Upper lobe of left lung (tissue), 6 donors: ENCODE measurements at regions not wholly inside any gene's neighbourhood (a gene's known extent, or its start where the extent isn't known, plus 50 kb on each side); places are given as distances from the start of the nearest gene placed in this dataset.

ENCODE experiments used
- ATAC-seq, 2 donors: fragments of 200-7000 bp; cut with Tn5 transposase; one replicate each; pipeline ENCODE4 v1.9.1; 2022; ENCODE audit warnings: mild to moderate bottlenecking in 2 of 2, moderate library complexity in 2 of 2; ENCODE audit not compliant: low FRiP score in 2 of 2
- DNase-seq, 2 donors: peaks; one replicate each; pipeline ENCODE4 v3.0.0-alpha.2; 2019 to 2020
- H3K27ac ChIP-seq, 4 donors: fragments of 200-600 bp; sonication (generic); one replicate each; pipeline ENCODE4 v1.5.1; 2016 to 2019
- H3K27me3 ChIP-seq, 4 donors: fragments of 200-600 bp; sonication (generic); one replicate each; pipeline ENCODE4 v1.5.1; 2017 to 2019
- H3K36me3 ChIP-seq, 4 donors: fragments of 200-600 bp; sonication (generic); one replicate each; pipeline ENCODE4 v1.5.1; 2016 to 2019
- H3K4me1 ChIP-seq, 4 donors: fragments of 200-600 bp; sonication (generic); one replicate each; pipeline ENCODE4 v1.5.1; 2018 to 2019
- H3K4me3 ChIP-seq, 4 donors: fragments of 200-600 bp; sonication (generic); one replicate each; pipeline ENCODE4 v1.5.1; 2017 to 2019; ENCODE audit warnings: mild to moderate bottlenecking in 2 of 4, moderate library complexity in 1 of 4
- H3K9me3 ChIP-seq, 4 donors: fragments of 200-600 bp; sonication (generic); one replicate each; pipeline ENCODE4 v1.5.1; 2018 to 2019
- EP300 ChIP-seq, 4 donors: sonication (generic); formaldehyde crosslinking; IDR thresholded peaks; one replicate each; pipeline ENCODE4 v1.5.1; 2017; ENCODE audit warnings: antibody characterized with exemption in 4 of 4, control low read depth in 2 of 4
- POLR2A ChIP-seq, 4 donors: fragments of 450-650 bp; IDR thresholded peaks; one replicate each; pipeline ENCODE4 v1.5.1; 2016 to 2017; ENCODE audit warnings: antibody characterized with exemption in 4 of 4, mild to moderate bottlenecking in 2 of 4
- POLR2AphosphoS5 ChIP-seq, 2 donors: sonication (generic); formaldehyde crosslinking; IDR thresholded peaks; one replicate each; pipeline ENCODE4 v1.5.1; 2017; ENCODE audit warnings: antibody characterized with exemption in 2 of 2
- WGBS, 2 donors: methylation state at CpG; one replicate each; pipeline ENCODE4 v1.1.5; 2017 to 2018; 5-methylcytosine and 5-hydroxymethylcytosine counted together
- TF ChIP-seq, protein P1 (sequence below), 6 experiments: fragments of 450-650 bp in 4 of 6; fragments of 200-600 bp in 2 of 6; sonication (generic) in 2 of 6; IDR thresholded peaks; one replicate each; pipeline ENCODE4 v1.5.1; 2016 to 2019; ENCODE audit warnings: antibody characterized with exemption in 6 of 6
- donor health status: DM: no; HTN: no; CAD: no; lungs with moderate emphysema.
- donor health status: DM: no; HTN: yes; CAD: no; lungs with severe emphysema.

DNA sequence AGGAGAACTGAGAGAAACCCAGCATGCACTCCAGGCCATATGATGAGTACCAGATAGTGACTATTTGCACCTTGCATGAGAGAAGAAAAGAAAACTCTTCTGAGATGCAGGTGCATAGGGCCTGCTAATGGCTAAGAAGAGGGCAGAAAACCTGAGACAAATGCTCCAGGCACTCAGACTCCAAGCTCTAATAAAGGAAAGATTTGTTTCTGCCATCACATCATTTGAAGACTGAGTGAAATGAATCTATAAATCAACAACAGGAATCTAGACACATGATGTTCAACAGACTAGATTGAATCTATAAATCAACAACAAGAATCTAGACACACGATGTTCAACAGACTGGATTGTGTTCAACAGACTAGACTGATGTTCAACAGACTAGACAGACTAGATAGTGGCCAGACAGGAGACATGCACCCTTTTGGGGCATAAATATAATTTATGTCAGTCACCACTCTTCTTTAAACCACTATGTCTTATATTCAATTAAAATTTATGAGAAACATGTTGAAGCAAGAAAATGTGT lies 482.7 kb upstream of the UBE2E3 start:
- no peak overlapping the region for H3K27ac ChIP-seq
- 82 to 85% methylated on average over 1 of the region's 1 CpG for WGBS, 2 donors
- no peak for TF ChIP-seq EP300 (IDR thresholded peaks at IDR 0.05)
- H3K4me1 ChIP-seq = no peaks in the 10 kb centered on the region
- ATAC-seq (no peak), DNase-seq (no peak)
- no peaks in the 10 kb centered on the region for H3K27me3 ChIP-seq
- H3K4me3 ChIP-seq = no peak overlapping the region
- H3K36me3 ChIP-seq = no peaks in the 10 kb centered on the region
- H3K9me3 ChIP-seq = no peaks in the 10 kb centered on the region

DNA sequence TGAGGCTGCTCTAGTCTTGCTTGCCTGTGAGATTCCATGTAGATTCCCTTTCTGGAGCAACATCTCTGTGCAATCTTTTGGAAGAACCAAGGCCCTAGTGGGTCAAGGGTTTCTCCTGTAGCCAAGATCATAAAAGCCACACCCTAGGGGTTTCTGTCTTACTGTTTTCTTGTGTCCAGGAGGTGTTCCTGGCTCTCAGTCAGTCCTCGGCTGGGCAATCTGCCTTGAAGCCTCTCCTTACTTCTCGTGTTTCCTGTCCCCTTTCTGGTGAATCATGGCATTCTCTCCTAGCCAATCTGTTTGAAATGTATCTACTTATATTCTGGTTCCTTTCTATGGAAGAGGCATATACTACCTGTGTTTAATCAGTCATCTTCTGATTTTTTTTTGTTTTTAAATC lies 484.8 kb upstream of the UBE2E3 start:
- DNase-seq = no peak
- no peaks in the 10 kb centered on the region for H3K4me1 ChIP-seq
- TF ChIP-seq EP300 (IDR thresholded peaks at IDR 0.05) (no peak), POLR2AphosphoS5 (IDR thresholded peaks at IDR 0.05) (no peak)
- H3K9me3 ChIP-seq = no peaks in the 10 kb centered on the region
- H3K36me3 ChIP-seq = no peaks in the 10 kb centered on the region
- peak in 1 of 2 donors; percentile 39 for ATAC-seq
- no peak overlapping the region for H3K27ac ChIP-seq
- 59 to 69% methylated on average over 2 of the region's 2 CpGs for WGBS, 2 donors
- H3K27me3 ChIP-seq = no peaks in the 10 kb centered on the region
- H3K4me3 ChIP-seq = no peak overlapping the region

GRCh38 chr2:180494286-180494685 lies 486.1 kb upstream of the UBE2E3 start:
- no peak for DNase-seq
- no peak overlapping the region for H3K27ac ChIP-seq
- no peaks in the 10 kb centered on the region for H3K36me3 ChIP-seq
- no peaks in the 10 kb centered on the region for H3K4me1 ChIP-seq
- H3K27me3 ChIP-seq = no peaks in the 10 kb centered on the region
- TF ChIP-seq, protein P1, sequence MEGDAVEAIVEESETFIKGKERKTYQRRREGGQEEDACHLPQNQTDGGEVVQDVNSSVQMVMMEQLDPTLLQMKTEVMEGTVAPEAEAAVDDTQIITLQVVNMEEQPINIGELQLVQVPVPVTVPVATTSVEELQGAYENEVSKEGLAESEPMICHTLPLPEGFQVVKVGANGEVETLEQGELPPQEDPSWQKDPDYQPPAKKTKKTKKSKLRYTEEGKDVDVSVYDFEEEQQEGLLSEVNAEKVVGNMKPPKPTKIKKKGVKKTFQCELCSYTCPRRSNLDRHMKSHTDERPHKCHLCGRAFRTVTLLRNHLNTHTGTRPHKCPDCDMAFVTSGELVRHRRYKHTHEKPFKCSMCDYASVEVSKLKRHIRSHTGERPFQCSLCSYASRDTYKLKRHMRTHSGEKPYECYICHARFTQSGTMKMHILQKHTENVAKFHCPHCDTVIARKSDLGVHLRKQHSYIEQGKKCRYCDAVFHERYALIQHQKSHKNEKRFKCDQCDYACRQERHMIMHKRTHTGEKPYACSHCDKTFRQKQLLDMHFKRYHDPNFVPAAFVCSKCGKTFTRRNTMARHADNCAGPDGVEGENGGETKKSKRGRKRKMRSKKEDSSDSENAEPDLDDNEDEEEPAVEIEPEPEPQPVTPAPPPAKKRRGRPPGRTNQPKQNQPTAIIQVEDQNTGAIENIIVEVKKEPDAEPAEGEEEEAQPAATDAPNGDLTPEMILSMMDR (IDR thresholded peaks at IDR 0.05) = no peak
- TF ChIP-seq POLR2A (IDR thresholded peaks at IDR 0.05) (no peak), POLR2AphosphoS5 (IDR thresholded peaks at IDR 0.05) (no peak), EP300 (IDR thresholded peaks at IDR 0.05) (no peak)
- 57 to 75% methylated on average over 1 to 2 of the region's 2 CpGs for WGBS, 2 donors
- no peak overlapping the region for H3K4me3 ChIP-seq
- no peaks in the 10 kb centered on the region for H3K9me3 ChIP-seq
- ATAC-seq = no peak

- Histone ChIP-seq H3K27ac (no peak overlapping the region), H3K27me3 (no peaks in the 10 kb centered on the region), H3K4me3 (no peak overlapping the region), H3K9me3 (no peaks in the 10 kb centered on the region), H3K36me3 (no peaks in the 10 kb centered on the region), H3K4me1 (no peaks in the 10 kb centered on the region)
- TF ChIP-seq EP300 (IDR thresholded peaks at IDR 0.05) = no peak
- no peak for TF ChIP-seq POLR2A (IDR thresholded peaks at IDR 0.05)
- no peak for TF ChIP-seq POLR2AphosphoS5 (IDR thresholded peaks at IDR 0.05)
- TF ChIP-seq, protein P1 (IDR thresholded peaks at IDR 0.05) = no peak
- 86 to 90% methylated on average over 4 of the region's 4 CpGs for WGBS, 2 donors
- ATAC-seq (no peak), DNase-seq (no peak)
Measured at GRCh38 chr2:180482696-180483095, 475.6 kb upstream of the CWC22 start.

- WGBS, 2 donors = 83% methylated on average over 2 of the region's 2 CpGs
- DNase-seq = no peak
Measured at GRCh38 chr2:180481998-180482397, 474.9 kb upstream of the CWC22 start.

GRCh38 chr2:180478883-180479282 lies 471.8 kb upstream of the CWC22 start:
- no peaks in the 10 kb centered on the region for H3K9me3 ChIP-seq
- DNase-seq (no peak), ATAC-seq (no peak)
- TF ChIP-seq EP300 (IDR thresholded peaks at IDR 0.05) (no peak), POLR2AphosphoS5 (IDR thresholded peaks at IDR 0.05) (no peak), POLR2A (IDR thresholded peaks at IDR 0.05) (no peak)
- TF ChIP-seq, protein P1 (IDR thresholded peaks at IDR 0.05) = no peak
- no peak overlapping the region for H3K4me3 ChIP-seq
- no peaks in the 10 kb centered on the region for H3K36me3 ChIP-seq
- H3K4me1 ChIP-seq = no peaks in the 10 kb centered on the region
- H3K27ac ChIP-seq = no peak overlapping the region
- H3K27me3 ChIP-seq = no peaks in the 10 kb centered on the region

More at GRCh38 chr2:180481998-180482397, 474.9 kb upstream of the CWC22 start:
- ATAC-seq = no peak
- Histone ChIP-seq H3K4me1 (no peaks in the 10 kb centered on the region), H3K27ac (no peak overlapping the region), H3K27me3 (no peaks in the 10 kb centered on the region), H3K36me3 (no peaks in the 10 kb centered on the region), H3K9me3 (no peaks in the 10 kb centered on the region), H3K4me3 (no peak overlapping the region)
- TF ChIP-seq POLR2AphosphoS5 (IDR thresholded peaks at IDR 0.05) = no peak
- TF ChIP-seq EP300 (IDR thresholded peaks at IDR 0.05) = no peak
